Fibroblast of skin of scalp (primary cell): ENCODE measurements at regions not wholly inside any gene's neighbourhood (a gene's known extent, or its start where the extent isn't known, plus 50 kb on each side); places are given as distances from the start of the nearest gene placed in this dataset.
"Not testable (repeated sequence)": the region's sequence is repeated elsewhere in the genome, so short reads cannot be mapped to it uniquely, and the experiment has no call there.

Experiments used
- DNase-seq: peaks from one replicate; pipeline ENCODE4 v3.0.0-alpha.2; 2013

DNA sequence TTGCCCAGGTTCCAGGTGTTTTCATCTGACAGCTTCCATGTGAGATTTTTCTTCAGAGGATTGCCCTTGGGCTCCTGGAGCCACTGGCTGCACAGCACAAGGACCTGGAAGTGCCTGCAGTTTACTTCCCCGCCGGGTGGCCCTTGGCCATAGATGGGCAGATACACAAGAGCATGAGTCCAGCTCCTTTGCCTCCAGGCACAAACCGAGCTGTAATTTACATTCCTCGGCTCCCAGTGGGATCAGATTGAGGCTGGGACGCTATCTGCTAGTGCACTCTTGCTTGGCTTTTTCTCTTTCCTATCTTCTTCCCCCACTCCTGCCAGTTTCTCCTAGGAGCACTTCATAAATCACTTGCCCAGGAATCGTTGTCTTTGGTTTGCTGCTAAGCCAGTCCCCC is 85.4 kb upstream of the RALY start:
- peak; percentile 63 for DNase-seq

- no peak for DNase-seq
Measured at GRCh38 chr20:33908868-33909267, 84.8 kb upstream of the RALY start.

GRCh38 chr20:33909331-33909921 is 84.3 kb upstream of the RALY start:
- DNase-seq: peak; percentile 93

GRCh38 chr20:33910056-33910455 is 83.7 kb upstream of the RALY start:
- DNase-seq: peak; percentile 51

DNA sequence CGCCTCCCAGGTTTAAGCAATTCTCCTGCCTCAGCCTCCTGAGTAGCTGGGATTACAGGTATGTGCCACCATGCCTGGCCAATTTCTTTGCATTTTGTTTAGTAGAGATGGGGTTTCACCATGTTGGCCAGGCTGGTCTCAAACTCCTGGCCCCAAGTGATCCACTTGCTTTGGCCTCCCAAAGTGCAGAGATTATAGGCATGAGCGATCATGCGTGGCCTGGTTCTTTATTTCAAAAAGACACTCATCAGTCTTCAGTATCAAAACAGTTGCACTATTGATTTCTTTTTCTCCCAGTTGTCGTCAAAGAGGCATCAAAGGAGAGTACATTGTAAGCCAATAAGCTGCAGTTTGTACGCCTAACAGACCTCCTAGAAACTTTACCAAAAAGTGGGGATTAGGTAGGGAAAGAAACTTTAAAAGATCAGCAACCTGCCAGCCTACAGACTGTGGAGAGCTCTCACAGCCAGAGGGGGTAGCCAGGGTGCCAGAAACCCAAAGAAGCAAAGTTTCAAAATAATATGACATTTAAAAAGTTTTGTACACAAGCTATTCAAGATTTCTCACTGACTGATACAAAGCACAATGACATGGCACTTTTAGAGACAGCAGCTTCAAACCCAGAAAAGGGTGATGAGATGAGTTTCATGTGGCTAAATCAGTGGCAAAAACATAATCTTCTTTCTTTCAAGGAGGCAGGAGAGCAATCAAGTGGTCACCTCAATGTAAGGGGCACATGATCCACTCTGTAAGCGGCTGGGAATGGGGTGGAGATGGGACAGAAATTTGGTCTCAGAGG is 83.0 kb upstream of the RALY start:
- DNase-seq: no peak

DNA sequence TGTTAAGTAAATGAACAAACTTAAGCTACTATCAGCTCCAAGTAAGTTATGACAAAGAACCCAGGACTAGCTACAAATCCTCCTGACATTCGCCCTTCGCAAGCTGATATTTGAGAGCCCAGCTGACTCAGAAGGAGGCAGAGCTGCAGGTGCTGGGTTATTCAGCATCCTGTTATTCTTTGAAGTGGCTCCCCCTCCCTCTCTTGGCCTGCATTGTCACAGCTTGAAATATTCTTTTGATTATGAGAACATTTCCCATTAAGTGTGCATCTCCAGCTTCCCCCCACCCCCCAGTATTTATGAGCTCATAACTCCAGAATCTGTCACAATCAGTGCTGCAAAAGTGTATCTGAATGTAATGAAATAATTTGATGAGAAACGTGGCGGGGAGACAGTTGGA is 78.8 kb upstream of the RALY start:
- peak; percentile 42 for DNase-seq

DNA sequence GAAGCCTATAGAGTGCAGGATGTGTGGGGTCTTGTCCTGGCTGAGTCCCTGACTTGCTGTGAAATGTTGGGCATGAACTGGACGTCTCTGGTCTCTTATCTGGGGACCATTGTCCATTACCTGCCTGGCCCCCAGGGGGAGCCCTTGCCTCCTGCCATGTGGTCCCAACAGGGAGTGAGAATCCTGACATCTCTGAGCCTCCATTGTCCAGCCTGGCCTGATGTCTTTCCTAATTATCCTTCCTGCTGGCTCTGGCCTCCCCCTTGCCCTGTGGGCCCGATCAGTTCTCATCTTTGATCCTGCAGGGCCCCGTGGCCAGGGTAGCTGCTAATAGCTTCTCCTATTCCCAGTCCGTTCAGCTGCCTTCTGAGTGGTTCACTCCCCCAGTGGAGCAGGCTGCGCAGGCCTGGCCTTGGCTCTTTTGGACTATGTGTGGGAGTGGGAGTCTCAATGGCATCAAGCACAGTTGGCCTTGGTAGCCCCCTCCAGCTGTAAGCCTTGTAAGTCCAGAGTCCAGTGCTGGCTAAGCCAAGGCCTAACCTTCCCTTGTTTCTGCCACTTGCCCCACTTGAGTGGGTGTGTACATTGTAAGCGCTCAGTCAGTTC is 77.9 kb upstream of the RALY start:
- DNase-seq: no peak

DNA sequence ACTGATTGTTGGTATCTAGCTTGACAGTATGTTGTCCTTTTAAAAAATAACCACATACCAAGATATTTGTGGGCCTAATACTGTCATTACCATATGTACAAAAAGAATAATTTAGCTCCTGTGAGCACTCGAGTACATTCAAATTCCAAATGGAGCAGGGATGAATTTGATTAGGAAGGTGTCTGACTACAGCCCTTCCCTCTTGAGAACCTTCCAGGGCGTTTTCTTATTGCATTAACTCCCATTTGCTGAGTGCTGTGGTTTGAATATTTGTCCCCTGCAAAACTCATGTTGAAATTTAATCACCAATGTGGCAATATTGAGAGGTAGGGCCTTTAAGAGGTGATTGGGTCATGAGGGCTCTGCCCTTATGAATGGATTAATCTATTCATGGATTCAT is 76.9 kb upstream of the RALY start:
- no peak for DNase-seq

DNA sequence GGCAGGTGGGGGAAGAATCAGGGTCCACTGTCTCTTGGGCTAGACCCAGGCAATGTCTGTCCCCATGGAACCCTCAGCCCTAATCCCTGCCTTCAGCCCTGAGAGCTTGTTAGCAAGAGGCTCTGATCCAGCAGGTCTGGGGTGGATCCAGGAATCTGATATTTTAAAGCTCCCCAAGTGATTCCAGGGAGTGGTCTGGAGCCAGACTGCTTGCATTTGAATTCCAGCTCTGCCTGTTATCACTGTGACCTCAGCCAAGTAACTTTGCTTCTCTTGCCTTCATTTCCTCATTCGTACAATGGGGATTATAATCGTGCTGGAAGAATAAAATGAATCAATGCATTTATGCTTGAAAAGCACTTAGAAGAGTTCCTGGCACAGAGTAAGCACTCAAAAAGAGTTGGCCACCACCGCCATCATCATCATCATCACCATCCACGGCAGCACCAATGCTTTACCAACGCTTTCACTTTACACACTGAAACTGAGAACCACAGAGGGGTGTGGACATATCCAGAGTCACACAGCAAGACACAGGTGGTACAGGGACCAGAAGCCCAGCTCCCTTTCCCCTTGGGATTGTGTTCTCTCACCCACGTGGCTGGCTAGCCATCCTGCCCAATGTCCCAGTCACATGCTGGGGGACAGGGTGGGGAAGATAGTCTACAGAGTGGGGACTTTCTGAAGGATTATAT is 75.7 kb upstream of the RALY start:
- DNase-seq: no peak

- DNase-seq: no peak
Measured at GRCh38 chr20:33918662-33919061, 75.0 kb upstream of the RALY start.

DNA sequence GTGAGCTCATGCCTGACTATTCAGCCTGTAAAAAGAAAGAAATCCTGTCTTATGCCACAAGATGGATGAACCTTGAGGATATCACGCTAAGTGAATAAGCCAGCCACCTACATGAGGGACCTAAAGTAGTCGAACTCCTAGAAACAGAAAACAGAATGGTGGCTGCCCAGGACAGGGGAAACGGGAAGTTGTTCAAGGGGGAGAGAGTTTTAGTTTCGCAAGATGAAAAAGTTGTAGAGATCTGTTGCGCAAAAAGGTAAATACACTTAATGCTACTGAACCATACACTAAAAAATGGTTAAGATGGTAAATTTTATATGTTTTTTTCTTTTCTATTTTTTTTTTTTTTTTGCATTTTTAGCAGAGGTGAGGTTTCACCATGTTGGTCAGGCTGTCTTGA is 74.1 kb upstream of the RALY start:
- DNase-seq: no peak

DNA sequence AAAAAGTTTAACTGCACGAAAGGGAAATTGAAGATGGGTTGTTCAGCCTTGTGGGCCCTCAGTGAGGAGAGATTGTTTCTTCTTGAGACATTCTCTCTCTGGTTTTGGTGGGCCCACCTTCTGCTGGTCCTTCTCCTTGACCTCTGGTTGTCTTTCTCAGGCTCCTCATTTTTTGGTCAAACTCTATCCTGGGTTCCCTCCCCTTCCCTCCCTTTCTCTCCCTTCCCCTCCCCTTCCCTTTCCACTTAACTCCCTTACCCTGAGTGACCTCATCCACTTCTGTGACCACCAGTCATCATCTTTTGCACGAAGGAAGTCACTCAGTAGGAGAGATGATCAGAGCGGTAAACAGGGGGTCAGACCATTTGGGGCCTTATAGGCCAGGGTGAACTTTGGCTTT is 71.5 kb upstream of the RALY start:
- no peak for DNase-seq

DNA sequence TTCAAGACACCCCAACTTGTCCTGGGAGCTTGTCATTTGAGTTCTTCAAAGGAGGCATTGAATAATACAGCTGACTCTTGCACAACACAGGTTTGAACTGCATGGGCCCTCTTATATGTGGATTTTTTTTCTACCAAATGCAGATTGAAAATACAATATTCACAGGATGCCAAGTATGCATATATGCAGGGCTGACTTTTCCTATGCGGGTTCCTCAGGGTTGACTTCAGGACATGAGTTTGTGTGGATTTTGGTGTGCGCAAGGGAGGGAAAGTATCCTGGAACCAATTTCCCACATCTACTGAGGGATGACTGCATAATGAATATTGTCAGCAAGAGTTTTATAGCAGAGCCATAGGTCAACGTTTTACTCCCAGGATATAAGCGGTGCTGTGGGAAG is 70.0 kb upstream of the RALY start:
- DNase-seq: no peak

DNA sequence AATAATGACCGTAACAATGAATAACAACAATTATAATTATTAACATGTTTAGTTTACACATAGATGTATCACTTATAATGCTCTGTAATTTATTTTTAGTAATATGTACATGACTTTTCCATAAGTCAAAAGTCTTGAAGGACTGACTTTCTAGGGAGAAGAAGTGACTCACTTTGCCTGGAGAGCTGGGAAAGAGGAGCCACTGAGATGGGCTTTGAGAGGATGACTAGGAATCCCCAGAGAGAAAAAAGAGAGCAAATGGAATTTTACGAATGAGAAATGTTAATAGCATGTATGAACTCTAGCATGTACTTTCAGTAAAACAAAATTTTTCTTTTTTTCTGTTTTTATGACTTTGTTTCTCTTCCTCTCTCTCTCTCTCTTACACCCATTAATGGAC is 67.8 kb upstream of the RALY start:
- DNase-seq: peak; percentile 92

- peak; percentile 29 for DNase-seq
Measured at GRCh38 chr20:33926425-33926824, 67.3 kb upstream of the RALY start.

DNA sequence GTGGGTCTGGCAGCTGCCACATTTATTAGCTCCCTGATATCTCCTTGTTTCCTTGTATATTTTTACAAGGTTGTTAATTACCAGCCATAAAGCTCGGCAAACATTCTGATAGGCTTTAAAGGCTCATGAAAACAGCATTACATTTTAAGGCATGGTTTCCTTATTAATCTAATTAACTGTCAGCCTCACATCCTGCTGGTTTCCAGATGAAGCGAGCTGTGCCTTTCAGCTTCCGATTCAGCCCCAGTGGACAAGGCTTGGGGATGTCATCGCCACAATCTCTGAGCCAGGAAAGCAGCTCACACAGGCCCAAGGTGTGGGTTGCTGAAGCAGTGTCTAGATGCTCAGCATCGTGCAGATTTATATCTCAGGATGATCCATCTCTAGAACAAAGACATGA is 66.0 kb upstream of the RALY start:
- no peak for DNase-seq

DNA sequence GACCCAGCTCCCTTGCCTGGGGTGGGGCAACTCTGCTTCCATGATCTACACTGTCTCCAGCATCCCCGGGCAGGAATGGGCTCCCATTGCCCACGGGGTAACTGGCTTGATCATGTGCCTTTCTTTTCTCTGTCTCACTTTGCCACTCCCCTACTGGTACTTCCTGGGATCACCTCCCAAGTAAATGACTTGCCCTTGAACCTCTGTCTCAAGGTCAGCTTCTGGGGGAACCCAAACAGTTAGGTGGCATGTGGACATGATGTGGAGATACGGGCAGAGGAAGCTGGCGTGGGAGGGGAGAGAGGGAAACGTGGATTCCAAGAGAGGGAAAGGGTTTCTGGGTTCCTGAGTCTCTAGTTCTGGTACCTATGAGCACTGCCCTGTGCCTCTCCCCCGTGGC is 63.8 kb upstream of the RALY start:
- no peak for DNase-seq

GRCh38 chr20:33933469-33933909 is 60.2 kb upstream of the RALY start:
- peak; percentile 68 for DNase-seq

GRCh38 chr20:33936656-33937055 is 57.1 kb upstream of the RALY start:
- DNase-seq: no peak

DNA sequence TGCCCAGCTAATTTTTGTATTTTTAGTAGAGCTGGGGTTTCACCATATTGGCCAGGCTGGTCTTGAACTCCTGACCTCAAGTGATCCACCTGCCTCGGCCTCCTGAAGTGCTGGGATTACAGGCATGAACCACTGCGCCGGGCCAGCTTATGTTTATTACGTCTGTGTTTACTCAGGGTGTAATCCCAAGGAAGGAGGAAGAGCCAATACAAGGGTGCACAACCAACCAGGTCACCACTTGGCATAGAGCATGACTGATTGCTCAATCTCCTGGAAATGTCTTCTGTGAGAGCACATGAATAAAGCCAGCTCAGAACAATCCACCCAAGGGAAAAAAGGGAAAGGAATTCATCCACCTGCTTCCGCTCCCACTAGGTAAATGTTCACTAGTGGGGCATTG is 54.7 kb upstream of the RALY start:
- DNase-seq: not testable (repeated sequence)

DNA sequence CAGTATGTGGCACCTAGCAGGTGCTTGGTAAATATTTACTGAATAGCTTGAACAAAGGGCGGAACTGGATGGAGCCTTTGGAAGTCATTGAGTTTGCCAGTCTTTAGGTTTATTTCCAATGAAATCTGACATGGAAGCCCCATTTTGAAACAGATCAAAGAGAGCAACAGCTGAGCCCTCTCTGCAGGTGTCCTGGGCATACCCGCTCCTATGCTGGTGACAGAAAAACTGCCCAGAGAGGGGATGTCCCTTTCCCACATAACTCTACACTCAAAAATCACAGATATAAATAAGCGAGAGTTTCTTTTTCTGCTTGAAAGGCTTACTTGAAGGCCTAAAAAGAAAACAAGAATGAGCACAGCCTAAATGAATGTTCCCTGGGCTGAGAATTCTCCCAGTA is 53.0 kb upstream of the RALY start:
- no peak for DNase-seq
